ENCODE measurements at regions not wholly inside any gene's neighbourhood (a gene's known extent, or its start where the extent isn't known, plus 50 kb on each side); places are given as distances from the start of the nearest gene placed in this dataset.

- Mint-ChIP-seq H3K4me1 (no peaks in the 10 kb centered on the region), H3K27me3 (no peaks in the 10 kb centered on the region), H3K4me3 (no peak overlapping the region), H3K36me3 (ENCODE audit: low read depth) (no peaks in the 10 kb centered on the region), H3K27ac (no peak overlapping the region), H3K9me3 (no peaks in the 10 kb centered on the region)
- CTCF ChIA-PET = no interaction called here
- DNase-seq = no peak
- intact Hi-C loops (cut with micrococcal nuclease) = no loop called here
- POLR2A ChIA-PET = no interaction called here
- ATAC-seq (ENCODE audit: low read depth) = no peak
- TF ChIP-seq, protein P1, sequence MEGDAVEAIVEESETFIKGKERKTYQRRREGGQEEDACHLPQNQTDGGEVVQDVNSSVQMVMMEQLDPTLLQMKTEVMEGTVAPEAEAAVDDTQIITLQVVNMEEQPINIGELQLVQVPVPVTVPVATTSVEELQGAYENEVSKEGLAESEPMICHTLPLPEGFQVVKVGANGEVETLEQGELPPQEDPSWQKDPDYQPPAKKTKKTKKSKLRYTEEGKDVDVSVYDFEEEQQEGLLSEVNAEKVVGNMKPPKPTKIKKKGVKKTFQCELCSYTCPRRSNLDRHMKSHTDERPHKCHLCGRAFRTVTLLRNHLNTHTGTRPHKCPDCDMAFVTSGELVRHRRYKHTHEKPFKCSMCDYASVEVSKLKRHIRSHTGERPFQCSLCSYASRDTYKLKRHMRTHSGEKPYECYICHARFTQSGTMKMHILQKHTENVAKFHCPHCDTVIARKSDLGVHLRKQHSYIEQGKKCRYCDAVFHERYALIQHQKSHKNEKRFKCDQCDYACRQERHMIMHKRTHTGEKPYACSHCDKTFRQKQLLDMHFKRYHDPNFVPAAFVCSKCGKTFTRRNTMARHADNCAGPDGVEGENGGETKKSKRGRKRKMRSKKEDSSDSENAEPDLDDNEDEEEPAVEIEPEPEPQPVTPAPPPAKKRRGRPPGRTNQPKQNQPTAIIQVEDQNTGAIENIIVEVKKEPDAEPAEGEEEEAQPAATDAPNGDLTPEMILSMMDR (IDR thresholded peaks at IDR 0.05) = no peak
These were observed 154.7 kb downstream of the MBD2 start for GRCh38 chr18:54069729-54070128.

- ChIA-PET CTCF (no interaction called here), POLR2A (no interaction called here)
- Mint-ChIP-seq H3K36me3 (ENCODE audit: low read depth) (no peaks in the 10 kb centered on the region), H3K9me3 (no peaks in the 10 kb centered on the region), H3K27ac (no peak overlapping the region), H3K4me1 (no peaks in the 10 kb centered on the region), H3K27me3 (peaks cover 17% of the 10 kb centered on the region), H3K4me3 (no peak overlapping the region)
- DNase-seq (no peak), ATAC-seq (ENCODE audit: low read depth) (no peak)
- TF ChIP-seq, protein P1 (IDR thresholded peaks at IDR 0.05) = no peak
- intact Hi-C loops (cut with micrococcal nuclease) = no loop called here
These were observed 164.0 kb downstream of the MBD2 start for GRCh38 chr18:54060343-54061005.

DNA sequence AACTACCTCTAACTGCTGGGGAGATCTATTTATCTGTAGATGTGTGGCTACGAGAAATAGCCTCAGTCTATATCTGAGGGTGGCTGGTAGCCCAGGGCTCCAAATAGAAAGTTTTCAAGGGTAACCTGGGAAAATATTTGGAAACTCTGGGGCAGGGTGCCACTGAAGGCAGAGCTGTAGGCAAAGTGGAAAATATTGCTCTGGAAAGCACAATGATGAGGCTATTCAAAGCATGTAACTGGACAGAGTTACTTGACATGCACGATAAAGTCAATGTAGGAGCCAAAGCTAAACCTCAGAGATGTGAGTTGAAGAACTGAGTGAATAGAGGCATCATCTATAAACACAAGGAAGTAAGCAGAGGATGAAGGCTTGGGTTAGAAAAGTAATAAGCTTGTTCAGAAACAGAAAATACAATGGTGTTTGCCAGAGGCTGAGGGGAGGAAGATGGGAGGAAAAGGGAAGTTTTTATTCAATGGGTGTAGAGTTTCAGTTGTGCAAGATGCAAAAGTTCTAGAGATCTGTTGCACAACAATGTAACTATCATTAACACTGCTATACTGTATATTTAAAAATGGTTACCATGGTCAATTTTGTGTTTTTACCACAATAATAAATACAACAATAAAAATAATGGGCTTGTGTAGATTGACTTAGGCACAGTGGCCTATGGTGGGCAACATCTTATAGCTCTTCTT, 171.6 kb downstream of the MBD2 start:
- no peak overlapping the region for H3K4me3 Mint-ChIP-seq
- H3K9me3 Mint-ChIP-seq = no peaks in the 10 kb centered on the region
- TF ChIP-seq, protein P1 (IDR thresholded peaks at IDR 0.05) = no peak
- H3K27ac Mint-ChIP-seq = no peak overlapping the region
- H3K27me3 Mint-ChIP-seq = no peaks in the 10 kb centered on the region
- ChIA-PET CTCF (no interaction called here), POLR2A (no interaction called here)
- intact Hi-C loops (cut with micrococcal nuclease) = no loop called here
- DNase-seq (no peak), ATAC-seq (ENCODE audit: low read depth) (no peak)
- H3K4me1 Mint-ChIP-seq = no peaks in the 10 kb centered on the region
- H3K36me3 Mint-ChIP-seq (ENCODE audit: low read depth) = no peaks in the 10 kb centered on the region

GRCh38 chr18:54052259-54052658, 172.2 kb downstream of the MBD2 start:
- no peak for ATAC-seq (ENCODE audit: low read depth)
- ChIA-PET POLR2A (no interaction called here), CTCF (no interaction called here)
- no peaks in the 10 kb centered on the region for H3K27me3 Mint-ChIP-seq
- no peaks in the 10 kb centered on the region for H3K9me3 Mint-ChIP-seq
- intact Hi-C loops (cut with micrococcal nuclease) = no loop called here
- no peak for DNase-seq
- no peak overlapping the region for H3K27ac Mint-ChIP-seq
- H3K4me1 Mint-ChIP-seq = no peaks in the 10 kb centered on the region
- H3K36me3 Mint-ChIP-seq (ENCODE audit: low read depth) = no peaks in the 10 kb centered on the region
- H3K4me3 Mint-ChIP-seq = no peak overlapping the region
- TF ChIP-seq, protein P1 (IDR thresholded peaks at IDR 0.05) = no peak

DNA sequence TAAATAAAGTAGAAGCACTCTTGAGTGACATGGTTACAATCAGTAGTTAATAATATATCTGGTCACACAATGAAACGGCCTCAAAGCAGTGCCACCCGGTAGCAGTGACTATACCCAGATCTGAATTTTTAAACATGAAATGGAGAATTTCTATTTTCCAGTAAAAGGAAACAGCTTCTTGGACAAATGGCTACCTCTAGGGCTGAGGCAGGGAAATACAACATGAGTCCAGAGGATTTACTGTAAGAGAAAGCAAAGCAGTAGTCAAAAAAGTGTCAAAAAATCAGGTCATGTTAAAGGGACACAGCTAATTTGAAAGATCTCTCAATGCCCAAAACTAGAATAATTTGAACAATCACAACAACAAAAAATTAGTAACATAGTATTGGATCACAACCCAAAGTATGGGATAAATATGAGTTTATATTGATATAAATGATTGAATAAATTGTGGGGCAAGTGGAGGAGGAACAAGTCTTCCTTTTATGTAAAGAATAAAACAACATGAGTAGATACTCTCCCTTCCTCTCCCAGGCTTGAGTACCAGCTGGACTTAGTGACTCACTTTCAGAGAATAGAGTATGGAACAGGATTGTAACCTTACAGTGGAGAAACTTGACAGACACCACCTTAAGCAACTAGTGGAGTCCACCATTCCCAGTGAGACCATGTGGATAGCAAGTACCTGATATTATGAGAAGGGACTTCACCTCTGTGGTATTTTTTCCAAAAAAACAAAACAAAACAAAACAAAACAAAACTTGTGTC, 180.8 kb downstream of the MBD2 start:
- Mint-ChIP-seq H3K4me3 (no peak overlapping the region), H3K9me3 (no peaks in the 10 kb centered on the region), H3K4me1 (no peaks in the 10 kb centered on the region), H3K27me3 (peaks cover 8% of the 10 kb centered on the region), H3K36me3 (ENCODE audit: low read depth) (no peaks in the 10 kb centered on the region), H3K27ac (no peak overlapping the region)
- TF ChIP-seq, protein P1 (IDR thresholded peaks at IDR 0.05) = no peak
- CTCF ChIA-PET = no interaction called here
- intact Hi-C loops (cut with micrococcal nuclease) = no loop called here
- POLR2A ChIA-PET = no interaction called here
- ATAC-seq (ENCODE audit: low read depth) (no peak), DNase-seq (no peak)

Data from activated B cell treated with CpG ODN at 0.5 μM for 24 hours (primary cell).